T-cell (primary cell): ENCODE measurements at regions not wholly inside any gene's neighbourhood (a gene's known extent, or its start where the extent isn't known, plus 50 kb on each side); places are given as distances from the start of the nearest gene placed in this dataset.

Experiments
- ATAC-seq, 4 experiments: fragments of 200-7000 bp in 3 of 4; fragments of 150-1000 bp in 1 of 4; cut with Tn5 transposase; replicated peaks in 1 of 4; 1 replicate in 3 of 4; 2 replicates in 1 of 4; pipeline ENCODE4 v1.10.0; 2021; ENCODE audit warnings: moderate library complexity in 3 of 4, mild to moderate bottlenecking in 2 of 4, moderate number of reproducible peaks in 1 of 4
- CTCF ChIA-PET, 2 donors: fragments of 300-600 bp; sonication (Branson Sonifier 250); formaldehyde crosslinking; loops; one replicate each; lab custom pipeline; 2022; ENCODE audit warnings: antibody characterized with exemption in 2 of 2; lab: Charles Lee
- POLR2A ChIA-PET, 2 donors: fragments of 300-600 bp; sonication (Branson Sonifier 250); formaldehyde crosslinking; loops; one replicate each; lab custom pipeline; 2022; ENCODE audit warnings: antibody characterized with exemption in 2 of 2; lab: Charles Lee
- DNase-seq, 35 experiments: peaks; one replicate each; pipeline versions ENCODE4 v3.0.0 to v3.0.0-alpha.2; 2013 to 2023
- H3K27ac ChIP-seq: one replicate; pipeline ENCODE4 v1.5.1; 2013; ENCODE audit warnings: low read length
- H3K27me3 ChIP-seq, 2 experiments: replicated peaks in 1 of 2; 1 replicate in 1 of 2; 2 replicates in 1 of 2; pipeline versions ENCODE4 v1.6.1 to v1.7.0; 2013; ENCODE audit warnings: low read length in 1 of 2, mixed read lengths in 1 of 2; ENCODE audit not compliant: control insufficient read depth in 2 of 2, insufficient read depth in 2 of 2; ENCODE audit errors: extremely low read depth in 1 of 2
- H3K36me3 ChIP-seq, 2 donors: 1 replicate in 1 of 2; 2 replicates in 1 of 2; pipeline versions ENCODE4 v1.6.1 to v1.7.0; 2013; ENCODE audit warnings: low read length in 1 of 2; ENCODE audit not compliant: control insufficient read depth in 2 of 2, insufficient read depth in 1 of 2; ENCODE audit errors: extremely low read depth in 1 of 2
- H3K4me1 ChIP-seq, 2 experiments: 1 replicate in 1 of 2; 2 replicates in 1 of 2; pipeline versions ENCODE4 v1.6.1 to v1.7.0; 2013; ENCODE audit warnings: low read length in 2 of 2, mixed read lengths in 1 of 2; ENCODE audit not compliant: insufficient read depth in 2 of 2, control insufficient read depth in 1 of 2; ENCODE audit errors: extremely low read depth in 1 of 2
- H3K4me3 ChIP-seq, 2 donors: 1 replicate in 1 of 2; 2 replicates in 1 of 2; pipeline versions ENCODE4 v1.5.1 to v1.7.0; 2013; ENCODE audit warnings: mild to moderate bottlenecking in 2 of 2, low read length in 1 of 2, moderate library complexity in 1 of 2; ENCODE audit not compliant: control insufficient read depth in 1 of 2; ENCODE audit errors: extremely low read depth in 1 of 2
- H3K9me3 ChIP-seq: 2 replicates; pipeline ENCODE4 v1.7.0; 2013
- H3K27ac Mint-ChIP-seq, 2 donors: one replicate each; pipeline ENCODE4 v1.8.0; 2020 to 2021; ENCODE audit warnings: mild to moderate bottlenecking in 2 of 2, mixed read lengths in 2 of 2
- H3K27me3 Mint-ChIP-seq, 2 donors: one replicate each; pipeline ENCODE4 v1.8.0; 2021 to 2022; ENCODE audit warnings: mixed read lengths in 2 of 2
- H3K36me3 Mint-ChIP-seq: one replicate; pipeline ENCODE4 v1.8.0; 2021; ENCODE audit warnings: mixed read lengths
- H3K4me1 Mint-ChIP-seq, 3 donors: one replicate each; pipeline ENCODE4 v1.8.0; 2020 to 2022; ENCODE audit warnings: mixed read lengths in 3 of 3, mild to moderate bottlenecking in 1 of 3
- H3K4me3 Mint-ChIP-seq, 3 donors: one replicate each; pipeline ENCODE4 v1.8.0; 2020 to 2022; ENCODE audit warnings: mild to moderate bottlenecking in 3 of 3, mixed read lengths in 3 of 3, moderate library complexity in 3 of 3
- H3K9me3 Mint-ChIP-seq, 3 donors: one replicate each; pipeline ENCODE4 v1.8.0; 2020 to 2022; ENCODE audit warnings: mixed read lengths in 3 of 3
- WGBS: methylation state at CpG from one replicate; pipeline ENCODE4 v1.1.5; 2013; ENCODE audit warnings: missing lambda C conversion rate; ENCODE audit not compliant: insufficient coverage; 5-methylcytosine and 5-hydroxymethylcytosine counted together

DNA sequence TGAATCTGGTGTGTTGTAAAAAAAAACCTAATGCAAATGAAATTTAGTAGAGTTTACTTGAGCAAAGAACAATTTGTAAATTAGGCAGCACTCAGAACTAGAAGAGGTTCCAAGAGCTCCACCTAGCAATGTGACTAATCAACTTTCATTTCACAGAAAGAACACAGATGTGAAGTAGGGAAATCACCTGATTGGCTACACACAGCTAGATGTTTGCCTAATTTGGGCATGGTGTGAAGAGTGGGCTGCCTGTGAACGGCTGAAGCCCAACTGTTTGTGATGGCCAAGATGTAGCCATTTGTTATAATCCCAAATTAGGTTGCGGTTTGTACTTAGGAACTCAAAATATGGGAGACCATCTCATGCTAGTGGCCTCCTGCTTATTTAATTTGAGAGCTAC, 724.4 kb upstream of the SLITRK5 start:
- ATAC-seq (no peak), DNase-seq (no peak)
- Mint-ChIP-seq H3K27me3 (no peaks in the 10 kb centered on the region), H3K27ac (no peak overlapping the region), H3K4me3 (no peak overlapping the region), H3K4me1 (no peaks in the 10 kb centered on the region), H3K9me3 (peaks cover 0 to 17% (median 4%) of the 10 kb centered on the region in 3 donors), H3K36me3 (no peaks in the 10 kb centered on the region)
- ChIA-PET CTCF (no interaction called here), POLR2A (no interaction called here)
- no peak overlapping the region for H3K27ac ChIP-seq
- H3K27me3 ChIP-seq = no peaks in the 10 kb centered on the region
- H3K9me3 ChIP-seq = no peaks in the 10 kb centered on the region
- H3K36me3 ChIP-seq = no peaks in the 10 kb centered on the region
- no peak overlapping the region for H3K4me3 ChIP-seq
- WGBS = 100% methylated on average over 1 of the region's 2 CpGs
- no peaks in the 10 kb centered on the region for H3K4me1 ChIP-seq

DNA sequence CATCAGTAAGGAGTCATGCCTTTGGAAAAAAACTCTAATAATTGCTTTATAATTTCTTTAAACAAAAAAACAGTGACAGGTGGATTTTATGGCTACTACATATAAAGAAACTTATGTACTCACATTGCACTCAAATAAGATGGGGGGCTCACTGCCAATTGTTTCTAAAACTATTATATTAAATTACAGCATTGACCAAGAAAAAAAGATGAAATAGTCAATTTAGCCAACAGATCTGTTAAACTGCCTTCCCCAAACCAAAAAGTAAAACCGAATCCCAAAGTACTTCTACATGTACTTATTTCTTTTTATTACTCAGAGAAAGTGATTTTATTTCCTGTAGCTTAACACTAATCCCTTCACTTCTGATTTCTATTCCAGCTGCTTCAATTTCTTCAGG, 716.8 kb upstream of the SLITRK5 start:
- Histone ChIP-seq H3K4me3 (no peak overlapping the region), H3K36me3 (no peaks in the 10 kb centered on the region), H3K27me3 (no peaks in the 10 kb centered on the region), H3K4me1 (no peaks in the 10 kb centered on the region), H3K9me3 (no peaks in the 10 kb centered on the region), H3K27ac (no peak overlapping the region)
- WGBS = no CpG with 5 or more reads among the region's 1 CpG
- H3K27ac Mint-ChIP-seq = no peak overlapping the region
- ChIA-PET CTCF (no interaction called here), POLR2A (no interaction called here)
- no peak for ATAC-seq
- H3K36me3 Mint-ChIP-seq = no peaks in the 10 kb centered on the region
- H3K9me3 Mint-ChIP-seq = peaks cover 11 to 23% (median 12%) of the 10 kb centered on the region in 3 donors
- H3K4me1 Mint-ChIP-seq = no peaks in the 10 kb centered on the region
- no peak overlapping the region for H3K4me3 Mint-ChIP-seq
- no peaks in the 10 kb centered on the region for H3K27me3 Mint-ChIP-seq
- DNase-seq = no peak

DNA sequence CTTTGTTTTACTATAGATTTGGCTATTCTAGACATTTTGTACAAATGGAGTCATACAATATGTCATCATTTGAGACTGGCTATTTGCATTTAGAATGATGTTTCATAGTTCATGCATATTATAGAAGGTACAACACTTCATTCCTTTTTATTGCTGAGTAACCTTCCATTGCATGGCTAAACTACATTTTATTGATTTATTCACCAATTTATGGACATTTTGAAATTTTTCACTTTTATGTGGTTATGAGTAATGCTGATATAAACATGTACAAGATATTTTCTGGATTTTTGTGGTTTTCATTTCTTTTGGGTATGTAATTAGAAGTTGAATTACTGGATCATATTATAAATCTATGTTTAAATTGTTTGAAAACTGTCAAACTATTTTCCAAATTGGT, 710.3 kb upstream of the SLITRK5 start:
- no peak overlapping the region for H3K27ac ChIP-seq
- no peak overlapping the region for H3K4me3 ChIP-seq
- no peaks in the 10 kb centered on the region for H3K27me3 ChIP-seq
- no peaks in the 10 kb centered on the region for H3K4me1 ChIP-seq
- H3K9me3 Mint-ChIP-seq = peaks cover 13 to 16% (median 14%) of the 10 kb centered on the region in 3 donors
- no peak overlapping the region for H3K27ac Mint-ChIP-seq
- no peaks in the 10 kb centered on the region for H3K27me3 Mint-ChIP-seq
- H3K4me1 Mint-ChIP-seq = no peaks in the 10 kb centered on the region
- ChIA-PET POLR2A (no interaction called here), CTCF (no interaction called here)
- H3K36me3 Mint-ChIP-seq = no peaks in the 10 kb centered on the region
- no peak overlapping the region for H3K4me3 Mint-ChIP-seq
- ATAC-seq (no peak), DNase-seq (no peak)
- no peaks in the 10 kb centered on the region for H3K9me3 ChIP-seq
- H3K36me3 ChIP-seq = no peaks in the 10 kb centered on the region

DNA sequence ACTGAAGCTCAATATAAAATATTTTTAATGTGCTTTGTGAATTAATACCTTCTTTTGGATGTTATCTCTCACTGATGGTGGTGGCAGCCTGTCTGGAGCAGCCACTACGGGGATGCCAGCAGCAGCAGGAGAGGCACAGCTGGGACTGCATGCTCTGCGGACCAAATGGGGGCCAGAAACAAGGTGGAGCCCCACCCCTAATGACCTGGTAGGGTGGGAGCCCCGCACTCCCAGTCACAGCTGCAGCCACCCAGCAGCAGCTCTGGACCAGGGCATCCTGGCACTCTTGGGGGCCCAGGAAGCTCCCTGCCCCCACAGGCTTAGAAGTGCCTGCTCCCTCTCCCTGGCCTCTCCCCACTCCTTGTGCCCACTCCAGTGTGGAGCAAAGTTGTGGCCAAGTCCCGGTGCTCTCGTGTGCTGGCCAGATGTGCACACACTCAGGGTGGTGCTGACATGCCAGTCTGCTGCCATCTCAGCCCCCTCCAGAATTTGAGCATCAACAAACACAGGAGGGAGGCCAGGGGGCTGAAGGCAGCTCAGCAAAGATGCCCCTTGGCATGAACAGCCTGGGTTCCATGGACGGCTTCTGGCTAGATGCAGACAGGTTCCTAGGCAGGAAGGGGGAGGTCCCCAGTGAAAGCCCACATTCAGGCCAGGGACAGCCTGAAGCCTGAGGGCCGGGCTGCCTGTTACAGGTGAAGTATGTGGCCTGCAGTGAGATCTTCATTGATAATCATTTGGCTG, 696.7 kb upstream of the SLITRK5 start:
- ChIA-PET POLR2A (no interaction called here), CTCF (no interaction called here)
- no peaks in the 10 kb centered on the region for H3K27me3 Mint-ChIP-seq
- no peaks in the 10 kb centered on the region for H3K27me3 ChIP-seq
- no peak overlapping the region for H3K27ac Mint-ChIP-seq
- ATAC-seq (no peak), DNase-seq (no peak)
- no peak overlapping the region for H3K27ac ChIP-seq
- H3K9me3 Mint-ChIP-seq = peaks cover 0 to 9% (median 0%) of the 10 kb centered on the region in 3 donors
- H3K36me3 Mint-ChIP-seq = no peaks in the 10 kb centered on the region
- H3K9me3 ChIP-seq = no peaks in the 10 kb centered on the region
- no peaks in the 10 kb centered on the region for H3K36me3 ChIP-seq
- H3K4me3 ChIP-seq = no peak overlapping the region
- 83% methylated on average over 6 of the region's 7 CpGs for WGBS
- no peaks in the 10 kb centered on the region for H3K4me1 ChIP-seq
- no peaks in the 10 kb centered on the region for H3K4me1 Mint-ChIP-seq
- H3K4me3 Mint-ChIP-seq = no peak overlapping the region

DNA sequence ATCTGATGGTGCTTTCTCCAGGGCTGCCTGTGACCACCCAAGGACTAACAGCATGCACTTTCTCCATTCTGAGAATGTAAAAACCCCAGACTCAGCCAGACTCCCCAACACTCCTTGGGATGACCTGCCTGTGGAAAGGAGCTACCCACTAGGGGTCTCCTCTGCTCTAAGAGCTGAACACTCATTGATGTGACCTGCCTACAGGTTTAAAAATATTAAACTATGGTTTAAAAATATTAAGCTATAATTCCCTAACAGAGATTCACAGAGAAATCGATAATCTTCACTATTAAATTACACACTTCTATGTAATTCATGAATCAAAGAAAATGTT, 696.2 kb upstream of the SLITRK5 start:
- no peaks in the 10 kb centered on the region for H3K27me3 ChIP-seq
- H3K4me3 ChIP-seq = no peak overlapping the region
- CTCF ChIA-PET = no interaction called here
- WGBS = no CpG with 5 or more reads among the region's 1 CpG
- DNase-seq (no peak), ATAC-seq (no peak)
- Mint-ChIP-seq H3K27ac (no peak overlapping the region), H3K36me3 (no peaks in the 10 kb centered on the region), H3K9me3 (peaks cover 0 to 9% (median 0%) of the 10 kb centered on the region in 3 donors), H3K27me3 (no peaks in the 10 kb centered on the region), H3K4me1 (no peaks in the 10 kb centered on the region), H3K4me3 (no peak overlapping the region)
- H3K27ac ChIP-seq = no peak overlapping the region
- no peaks in the 10 kb centered on the region for H3K4me1 ChIP-seq
- H3K9me3 ChIP-seq = no peaks in the 10 kb centered on the region
- no peaks in the 10 kb centered on the region for H3K36me3 ChIP-seq
- POLR2A ChIA-PET = no interaction called here

DNA sequence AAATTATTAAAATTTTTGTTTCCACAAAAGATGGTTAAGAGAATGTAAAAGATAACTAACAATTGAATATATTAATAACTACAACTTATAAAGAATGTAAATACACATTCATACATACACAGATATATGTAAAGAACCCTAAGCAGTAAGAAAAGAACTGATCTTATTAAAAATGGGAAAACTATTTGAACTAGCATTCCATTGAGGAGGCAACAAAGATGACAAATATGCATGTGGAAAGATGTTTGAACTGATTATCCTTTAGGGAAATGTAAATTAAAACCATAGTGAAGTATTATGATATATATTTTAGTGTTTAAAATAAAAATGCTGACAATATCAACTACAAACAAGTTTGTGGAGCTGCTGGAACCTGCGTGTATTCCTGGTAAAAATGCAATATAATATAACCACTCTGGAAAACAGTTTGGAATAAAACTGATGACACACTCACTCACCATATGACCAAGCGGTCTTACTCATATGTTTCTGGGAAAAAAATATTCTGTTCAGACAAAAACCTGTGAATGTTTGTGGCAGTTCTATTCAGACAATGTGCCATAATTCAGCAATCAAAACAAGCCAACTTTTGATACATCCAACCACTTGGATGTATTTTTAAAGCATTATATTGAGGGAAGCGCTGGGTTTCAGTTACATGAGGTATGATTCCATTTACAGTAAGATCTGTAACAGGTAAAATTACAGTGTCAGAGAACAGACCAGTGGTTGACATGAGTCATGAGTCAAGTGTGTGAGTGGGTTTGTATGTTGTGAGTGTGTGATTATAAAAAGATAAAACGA, 694.4 kb upstream of the SLITRK5 start:
- Histone ChIP-seq H3K4me1 (no peaks in the 10 kb centered on the region), H3K4me3 (no peak overlapping the region), H3K9me3 (no peaks in the 10 kb centered on the region), H3K27me3 (no peaks in the 10 kb centered on the region), H3K36me3 (no peaks in the 10 kb centered on the region), H3K27ac (no peak overlapping the region)
- Mint-ChIP-seq H3K4me3 (no peak overlapping the region), H3K4me1 (no peaks in the 10 kb centered on the region), H3K9me3 (peaks cover 0 to 8% (median 0%) of the 10 kb centered on the region in 3 donors), H3K27ac (no peak overlapping the region), H3K27me3 (no peaks in the 10 kb centered on the region), H3K36me3 (no peaks in the 10 kb centered on the region)
- DNase-seq = no peak
- WGBS = 56% methylated on average over 2 of the region's 4 CpGs
- POLR2A ChIA-PET = no interaction called here
- CTCF ChIA-PET = no interaction called here
- ATAC-seq = no peak
